Loucy (cell line): ENCODE measurements at regions not wholly inside any gene's neighbourhood (a gene's known extent, or its start where the extent isn't known, plus 50 kb on each side); places are given as distances from the start of the nearest gene placed in this dataset.

ENCODE experiments used
- H2AFZ ChIP-seq: fragments of 200-600 bp; sonication (generic); 2 replicates; pipeline ENCODE4 v1.6.0; 2016; ENCODE audit warnings: antibody characterized with exemption, mild to moderate bottlenecking, low read length, moderate library complexity
- H3F3A ChIP-seq: fragments of 200-600 bp; 2 replicates; pipeline ENCODE4 v1.6.0; 2016; ENCODE audit warnings: antibody characterized with exemption, low read depth, mild to moderate bottlenecking
- H3K27me3 ChIP-seq: fragments of 200-600 bp; sonication (generic); 2 replicates; pipeline ENCODE4 v1.6.1; 2014; ENCODE audit warnings: low read length, mild to moderate bottlenecking; ENCODE audit not compliant: insufficient read depth, poor library complexity, severe bottlenecking
- H3K36me3 ChIP-seq: fragments of 200-600 bp; sonication (generic); 2 replicates; pipeline ENCODE4 v1.6.1; 2016; ENCODE audit warnings: low read length; ENCODE audit not compliant: insufficient read depth
- H3K4me1 ChIP-seq: fragments of 200-600 bp; sonication (generic); 2 replicates; pipeline ENCODE4 v1.5.1; 2014; ENCODE audit warnings: low read length, mild to moderate bottlenecking; ENCODE audit not compliant: insufficient read depth, poor library complexity, severe bottlenecking
- H3K4me2 ChIP-seq: fragments of 200-600 bp; sonication (generic); 2 replicates; pipeline ENCODE4 v1.6.0; 2014; ENCODE audit warnings: antibody characterized with exemption, low read length, low read depth, mild to moderate bottlenecking; ENCODE audit not compliant: poor library complexity, severe bottlenecking
- H3K4me3 ChIP-seq: fragments of 200-600 bp; sonication (generic); 2 replicates; pipeline ENCODE4 v1.5.1; 2014; ENCODE audit warnings: low read length, mild to moderate bottlenecking, mixed read lengths; ENCODE audit not compliant: poor library complexity, severe bottlenecking
- H3K79me2 ChIP-seq: fragments of 200-600 bp; sonication (generic); 2 replicates; pipeline ENCODE4 v1.6.1; 2014; ENCODE audit warnings: low read length; ENCODE audit not compliant: insufficient read depth
- H3K9ac ChIP-seq: fragments of 200-600 bp; sonication (generic); 2 replicates; pipeline ENCODE4 v1.6.0; 2014; ENCODE audit warnings: mild to moderate bottlenecking, low read depth, low read length, moderate library complexity; ENCODE audit not compliant: poor library complexity, severe bottlenecking
- H3K9me2 ChIP-seq: fragments of 200-600 bp; sonication (generic); replicated peaks from 2 replicates; pipeline ENCODE4 v1.6.1; 2016; ENCODE audit warnings: low read depth, low read length, mixed read lengths
- H3K9me3 ChIP-seq: fragments of 200-600 bp; sonication (generic); 2 replicates; pipeline ENCODE4 v1.6.1; 2014; ENCODE audit warnings: mild to moderate bottlenecking, antibody characterized with exemption, low read length, low read depth; ENCODE audit not compliant: insufficient read depth
- H4K20me1 ChIP-seq: fragments of 200-600 bp; sonication (generic); 2 replicates; pipeline ENCODE4 v1.6.0; 2014; ENCODE audit warnings: antibody characterized with exemption, low read length, mild to moderate bottlenecking; ENCODE audit not compliant: insufficient read depth, poor library complexity, severe bottlenecking
- CTCF ChIP-seq: fragments of 200-600 bp; sonication (generic); conservative IDR thresholded peaks from 2 replicates; pipeline ENCODE4 v1.5.1; 2014; ENCODE audit warnings: mild to moderate bottlenecking, antibody characterized with exemption, low read length
- EZH2phosphoT487 ChIP-seq: fragments of 200-600 bp; IDR thresholded peaks from 2 replicates; pipeline ENCODE4 v1.6.1; 2018; ENCODE audit warnings: antibody characterized with exemption, mild to moderate bottlenecking, moderate library complexity, borderline replicate concordance

- H3K79me2 ChIP-seq: no peaks in the 10 kb centered on the region
- no peaks in the 10 kb centered on the region for H3K9me2 ChIP-seq
- no peaks in the 10 kb centered on the region for H4K20me1 ChIP-seq
- H3K9me3 ChIP-seq: 0 out of 2 replicates have a peak, but pooled peaks cover 4% of the 10 kb centered on the region
- no peaks in the 10 kb centered on the region for H3F3A ChIP-seq
- no peaks in the 10 kb centered on the region for H3K27me3 ChIP-seq
- H3K4me2 ChIP-seq: no peak overlapping the region
- no peak overlapping the region for H3K9ac ChIP-seq
- H3K4me3 ChIP-seq: no peak overlapping the region
- no peaks in the 10 kb centered on the region for H3K36me3 ChIP-seq
- H3K4me1 ChIP-seq: no peaks in the 10 kb centered on the region
- no peak for TF ChIP-seq CTCF
- TF ChIP-seq EZH2phosphoT487: no peak
- H2AFZ ChIP-seq: no peak overlapping the region
Observed at GRCh38 chr12:113581342-113581741, 109.7 kb upstream of the LHX5 start.

GRCh38 chr12:113580437-113580836 lies 108.8 kb upstream of the LHX5 start:
- Histone ChIP-seq H3K9ac (no peak overlapping the region), H3K4me2 (no peak overlapping the region), H3K9me2 (no peaks in the 10 kb centered on the region), H4K20me1 (no peaks in the 10 kb centered on the region), H3K9me3 (0 out of 2 replicates have a peak, but pooled peaks cover 4% of the 10 kb centered on the region), H3K4me1 (no peaks in the 10 kb centered on the region), H2AFZ (no peak overlapping the region), H3K79me2 (no peaks in the 10 kb centered on the region), H3K4me3 (no peak overlapping the region), H3K27me3 (no peaks in the 10 kb centered on the region), H3K36me3 (no peaks in the 10 kb centered on the region), H3F3A (no peaks in the 10 kb centered on the region)
- TF ChIP-seq CTCF (no peak), EZH2phosphoT487 (no peak)

- no peaks in the 10 kb centered on the region for H3K27me3 ChIP-seq
- no peak overlapping the region for H3K4me2 ChIP-seq
- no peak overlapping the region for H2AFZ ChIP-seq
- no peak overlapping the region for H3K4me3 ChIP-seq
- no peaks in the 10 kb centered on the region for H3K79me2 ChIP-seq
- no peaks in the 10 kb centered on the region for H4K20me1 ChIP-seq
- no peaks in the 10 kb centered on the region for H3K36me3 ChIP-seq
- no peaks in the 10 kb centered on the region for H3K9me2 ChIP-seq
- H3K4me1 ChIP-seq: no peaks in the 10 kb centered on the region
- H3F3A ChIP-seq: no peaks in the 10 kb centered on the region
- 0 out of 2 replicates have a peak, but pooled peaks cover 4% of the 10 kb centered on the region for H3K9me3 ChIP-seq
- H3K9ac ChIP-seq: no peak overlapping the region
- TF ChIP-seq EZH2phosphoT487: no peak
- TF ChIP-seq CTCF: no peak
Observed at GRCh38 chr12:113577464-113578129, 105.9 kb upstream of the LHX5 start.
